RKO (cell line): ENCODE measurements at regions not wholly inside any gene's neighbourhood (a gene's known extent, or its start where the extent isn't known, plus 50 kb on each side); places are given as distances from the start of the nearest gene placed in this dataset.

Experiments used
- DNase-seq: peaks from one replicate; pipeline ENCODE4 v3.0.0-alpha.2; 2016; ENCODE audit warnings: low spot score

GRCh38 chr2:106978647-106979046 is 92.7 kb upstream of the ST6GAL2 start:
- no peak for DNase-seq

GRCh38 chr2:106981491-106981890 is 95.5 kb upstream of the ST6GAL2 start:
- DNase-seq, result no peak

- no peak for DNase-seq
Measured at GRCh38 chr2:106982350-106982749, 96.4 kb upstream of the ST6GAL2 start.

- no peak for DNase-seq
Measured at GRCh38 chr2:106983305-106983704, 97.3 kb upstream of the ST6GAL2 start.

- no peak for DNase-seq
Measured at GRCh38 chr2:106988361-106988760, 102.4 kb upstream of the ST6GAL2 start.

- no peak for DNase-seq
Measured at GRCh38 chr2:106990297-106990696, 104.3 kb upstream of the ST6GAL2 start.

- no peak for DNase-seq
Measured at GRCh38 chr2:106991866-106992265, 105.9 kb upstream of the ST6GAL2 start.

GRCh38 chr2:106995556-106995955 is 109.6 kb upstream of the ST6GAL2 start:
- no peak for DNase-seq

GRCh38 chr2:106996171-106996769 is 110.3 kb upstream of the ST6GAL2 start:
- DNase-seq, result no peak

GRCh38 chr2:106997204-106997603 is 111.2 kb upstream of the ST6GAL2 start:
- DNase-seq, result no peak

GRCh38 chr2:107001062-107001461 is 115.1 kb upstream of the ST6GAL2 start:
- DNase-seq, result no peak

GRCh38 chr2:107001551-107001950 is 115.6 kb upstream of the ST6GAL2 start:
- DNase-seq, result no peak

GRCh38 chr2:107001964-107002696 is 116.2 kb upstream of the ST6GAL2 start:
- DNase-seq, result no peak

- DNase-seq, result no peak
Measured at GRCh38 chr2:107002735-107003134, 116.8 kb upstream of the ST6GAL2 start.

GRCh38 chr2:107005853-107006252 is 119.9 kb upstream of the ST6GAL2 start:
- no peak for DNase-seq

GRCh38 chr2:107006836-107007235 is 120.9 kb upstream of the ST6GAL2 start:
- DNase-seq, result no peak

- no peak for DNase-seq
Measured at GRCh38 chr2:107007927-107008326, 122.0 kb upstream of the ST6GAL2 start.

GRCh38 chr2:107008843-107009242 is 122.9 kb upstream of the ST6GAL2 start:
- no peak for DNase-seq

- DNase-seq, result no peak
Measured at GRCh38 chr2:107009275-107009674, 123.3 kb upstream of the ST6GAL2 start.

- DNase-seq, result no peak
Measured at GRCh38 chr2:107012714-107013306, 126.8 kb upstream of the ST6GAL2 start.

GRCh38 chr2:107013884-107014283 is 127.9 kb upstream of the ST6GAL2 start:
- no peak for DNase-seq

GRCh38 chr2:107018366-107018765 is 132.4 kb upstream of the ST6GAL2 start:
- DNase-seq, result no peak

GRCh38 chr2:107020392-107020791 is 134.4 kb upstream of the ST6GAL2 start:
- DNase-seq, result no peak

GRCh38 chr2:107024269-107024668 is 138.3 kb upstream of the ST6GAL2 start:
- no peak for DNase-seq
